HG02642 (cell line): ENCODE measurements at regions not wholly inside any gene's neighbourhood (a gene's known extent, or its start where the extent isn't known, plus 50 kb on each side); places are given as distances from the start of the nearest gene placed in this dataset.

Source experiments
- ATAC-seq: cut with Tn5 transposase; IDR thresholded peaks from one replicate; pipeline ENCODE4 v1.9.1; 2021; ENCODE audit warnings: mild to moderate bottlenecking; ENCODE audit not compliant: unreplicated experiment, poor library complexity

GRCh38 chr3:118760585-118761290 is 273.9 kb downstream of the IGSF11 start:
- ATAC-seq = peak; percentile 52

GRCh38 chr3:118761291-118761606 is 273.4 kb downstream of the IGSF11 start:
- peak; percentile 17 for ATAC-seq

GRCh38 chr3:118765636-118766305 is 268.9 kb downstream of the IGSF11 start:
- ATAC-seq = no peak

- peak; percentile 62 for ATAC-seq
Observed at GRCh38 chr3:118766306-118766669, 268.4 kb downstream of the IGSF11 start.

GRCh38 chr3:118772036-118772435 is 262.6 kb downstream of the IGSF11 start:
- no peak for ATAC-seq

GRCh38 chr3:118772547-118773011 is 262.1 kb downstream of the IGSF11 start:
- ATAC-seq = peak; percentile 98

GRCh38 chr3:118775021-118775420 is 259.6 kb downstream of the IGSF11 start:
- ATAC-seq = no peak

GRCh38 chr3:118778201-118778600 is 256.4 kb downstream of the IGSF11 start:
- no peak for ATAC-seq

GRCh38 chr3:118781232-118781631 is 253.4 kb downstream of the IGSF11 start:
- ATAC-seq = no peak

GRCh38 chr3:118781839-118782238 is 252.8 kb downstream of the IGSF11 start:
- ATAC-seq = no peak

- ATAC-seq = peak; percentile 95
Observed at GRCh38 chr3:118782755-118783202, 251.9 kb downstream of the IGSF11 start.

GRCh38 chr3:118785415-118785814 is 249.2 kb downstream of the IGSF11 start:
- ATAC-seq = no peak

GRCh38 chr3:118791246-118791645 is 243.4 kb downstream of the IGSF11 start:
- ATAC-seq = no peak

- ATAC-seq = no peak
Observed at GRCh38 chr3:118792191-118792590, 242.5 kb downstream of the IGSF11 start.

GRCh38 chr3:118793176-118793575 is 241.5 kb downstream of the IGSF11 start:
- no peak for ATAC-seq

- ATAC-seq = no peak
Observed at GRCh38 chr3:118799303-118799702, 235.3 kb downstream of the IGSF11 start.

- no peak for ATAC-seq
Observed at GRCh38 chr3:118801899-118802298, 232.7 kb downstream of the IGSF11 start.

GRCh38 chr3:118802325-118803095 is 232.1 kb downstream of the IGSF11 start:
- no peak for ATAC-seq

- ATAC-seq = no peak
Observed at GRCh38 chr3:118803096-118803476, 231.6 kb downstream of the IGSF11 start.

GRCh38 chr3:118805007-118805406 is 229.6 kb downstream of the IGSF11 start:
- ATAC-seq = no peak

- no peak for ATAC-seq
Observed at GRCh38 chr3:118806423-118806822, 228.2 kb downstream of the IGSF11 start.
